ENCODE measurements at regions not wholly inside any gene's neighbourhood (a gene's known extent, or its start where the extent isn't known, plus 50 kb on each side); places are given as distances from the start of the nearest gene placed in this dataset.

DNA sequence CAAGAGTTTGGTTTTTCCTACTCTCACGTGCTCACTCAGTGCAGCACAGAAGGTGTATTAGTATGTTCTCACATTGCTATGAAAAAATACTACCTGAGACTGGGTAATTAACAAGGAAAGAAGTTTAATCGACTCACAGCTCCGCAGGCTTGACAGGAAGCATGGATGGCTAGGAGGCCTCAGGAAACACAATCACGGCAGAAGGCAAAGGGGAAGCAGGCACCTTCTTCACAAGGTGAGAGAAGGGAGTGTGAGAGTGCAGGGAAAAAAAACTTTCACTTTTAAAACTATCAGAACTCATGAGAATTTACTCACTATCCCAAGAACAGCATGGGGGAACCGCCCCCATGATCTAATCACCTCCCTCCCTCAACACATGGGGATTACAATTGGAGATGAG lies 185.8 kb upstream of the TMPO start:
- DNase-seq (ENCODE audit: low spot score) = peak; percentile 27
- no peak for TF ChIP-seq EZH2phosphoT487 (IDR thresholded peaks at IDR 0.05; ENCODE audit: borderline replicate concordance, low read depth, low read length)
- TF ChIP-seq, protein P1, sequence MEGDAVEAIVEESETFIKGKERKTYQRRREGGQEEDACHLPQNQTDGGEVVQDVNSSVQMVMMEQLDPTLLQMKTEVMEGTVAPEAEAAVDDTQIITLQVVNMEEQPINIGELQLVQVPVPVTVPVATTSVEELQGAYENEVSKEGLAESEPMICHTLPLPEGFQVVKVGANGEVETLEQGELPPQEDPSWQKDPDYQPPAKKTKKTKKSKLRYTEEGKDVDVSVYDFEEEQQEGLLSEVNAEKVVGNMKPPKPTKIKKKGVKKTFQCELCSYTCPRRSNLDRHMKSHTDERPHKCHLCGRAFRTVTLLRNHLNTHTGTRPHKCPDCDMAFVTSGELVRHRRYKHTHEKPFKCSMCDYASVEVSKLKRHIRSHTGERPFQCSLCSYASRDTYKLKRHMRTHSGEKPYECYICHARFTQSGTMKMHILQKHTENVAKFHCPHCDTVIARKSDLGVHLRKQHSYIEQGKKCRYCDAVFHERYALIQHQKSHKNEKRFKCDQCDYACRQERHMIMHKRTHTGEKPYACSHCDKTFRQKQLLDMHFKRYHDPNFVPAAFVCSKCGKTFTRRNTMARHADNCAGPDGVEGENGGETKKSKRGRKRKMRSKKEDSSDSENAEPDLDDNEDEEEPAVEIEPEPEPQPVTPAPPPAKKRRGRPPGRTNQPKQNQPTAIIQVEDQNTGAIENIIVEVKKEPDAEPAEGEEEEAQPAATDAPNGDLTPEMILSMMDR (conservative IDR thresholded peaks at IDR 0.05; ENCODE audit: low read length) = no peak
- Histone ChIP-seq H3K4me3 (ENCODE audit: low read depth, low read length, poor library complexity, severe bottlenecking) (no peak overlapping the region), H2AFZ (ENCODE audit: low read length) (peak overlapping the region; percentile 61; the same call in 1 of the 2 replicates), H3K36me3 (ENCODE audit: insufficient read depth, low read length) (no peaks in the 10 kb centered on the region), H3K9me3 (ENCODE audit: low read length) (no peaks in the 10 kb centered on the region), H3K9me2 (ENCODE audit: insufficient read depth, low read length) (no peaks in the 10 kb centered on the region), H3K4me2 (ENCODE audit: low read length) (peak overlapping the region; percentile 38), H4K20me1 (ENCODE audit: insufficient read depth, low read length) (no peaks in the 10 kb centered on the region), H3K79me2 (ENCODE audit: insufficient read depth, low read depth, low read length) (no peaks in the 10 kb centered on the region), H3K4me1 (ENCODE audit: insufficient read depth, low read length, poor library complexity, severe bottlenecking) (peaks cover 29% of the 10 kb centered on the region), H3K27ac (ENCODE audit: low read depth, low read length, poor library complexity, severe bottlenecking) (no peak overlapping the region)
- intact Hi-C loops (cut with micrococcal nuclease; ENCODE audit: unreplicated experiment) = no loop called here
- CTCF ChIA-PET (ENCODE audit: unreplicated experiment) = no interaction called here
- no TSS peak for BruUV-seq (replicated peaks)
- POLR2A ChIA-PET = interaction anchor here (0.7 to 1.5 kb wide), 2 partner anchors 93 to 186 kb away, joined by 3 read pairs; no protein-coding TSS in a partner anchor

DNA sequence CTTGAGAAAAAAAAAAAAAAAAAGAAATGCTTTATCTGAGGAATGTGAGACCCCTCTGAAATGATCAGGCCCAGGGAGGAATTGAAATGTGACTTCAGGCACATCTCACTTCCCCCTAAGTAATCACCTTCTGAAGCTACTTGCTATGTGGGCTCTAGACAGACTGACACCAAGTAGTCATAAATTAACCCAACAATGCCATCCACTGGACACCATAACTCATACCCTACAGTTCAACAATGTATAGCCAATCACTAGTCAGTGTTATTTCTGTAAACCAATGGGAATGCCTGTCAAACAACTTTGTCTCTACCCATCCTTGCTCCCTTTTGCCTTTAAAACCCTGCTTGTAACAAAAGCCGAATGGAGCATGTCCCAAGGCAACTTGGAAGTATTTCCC lies 182.7 kb upstream of the TMPO start:
- Histone ChIP-seq H3K9me3 (ENCODE audit: low read length) (no peaks in the 10 kb centered on the region), H2AFZ (ENCODE audit: low read length) (no peak overlapping the region), H3K4me2 (ENCODE audit: low read length) (no peak overlapping the region), H3K4me3 (ENCODE audit: low read depth, low read length, poor library complexity, severe bottlenecking) (no peak overlapping the region), H3K9me2 (ENCODE audit: insufficient read depth, low read length) (no peaks in the 10 kb centered on the region), H3K79me2 (ENCODE audit: insufficient read depth, low read depth, low read length) (no peaks in the 10 kb centered on the region), H3K27ac (ENCODE audit: low read depth, low read length, poor library complexity, severe bottlenecking) (no peak overlapping the region), H3K36me3 (ENCODE audit: insufficient read depth, low read length) (no peaks in the 10 kb centered on the region), H3K4me1 (ENCODE audit: insufficient read depth, low read length, poor library complexity, severe bottlenecking) (peaks cover 35% of the 10 kb centered on the region), H4K20me1 (ENCODE audit: insufficient read depth, low read length) (no peaks in the 10 kb centered on the region)
- POLR2A ChIA-PET = interaction anchor here (0.7 to 1.3 kb wide), 2 partner anchors 212 to 358 kb away, joined by 4 to 5 read pairs; no protein-coding TSS in a partner anchor
- peak; percentile 80 for DNase-seq (ENCODE audit: low spot score)
- BruUV-seq (replicated peaks) = no TSS peak
- CTCF ChIA-PET (ENCODE audit: unreplicated experiment) = interaction anchor here (0.5 to 0.7 kb wide), 2 partner anchors 115 to 138 kb away, joined by 3 to 4 read pairs; no protein-coding TSS in a partner anchor
- intact Hi-C loops (cut with micrococcal nuclease; ENCODE audit: unreplicated experiment) = loop anchor here (1.0 to 5.0 kb wide), 4 partner anchors 71 to 375 kb away; no protein-coding TSS in a partner anchor
- TF ChIP-seq, protein P1 (conservative IDR thresholded peaks at IDR 0.05; ENCODE audit: low read length) = peak; percentile 71
- TF ChIP-seq EZH2phosphoT487 (IDR thresholded peaks at IDR 0.05; ENCODE audit: borderline replicate concordance, low read depth, low read length) = no peak

DNA sequence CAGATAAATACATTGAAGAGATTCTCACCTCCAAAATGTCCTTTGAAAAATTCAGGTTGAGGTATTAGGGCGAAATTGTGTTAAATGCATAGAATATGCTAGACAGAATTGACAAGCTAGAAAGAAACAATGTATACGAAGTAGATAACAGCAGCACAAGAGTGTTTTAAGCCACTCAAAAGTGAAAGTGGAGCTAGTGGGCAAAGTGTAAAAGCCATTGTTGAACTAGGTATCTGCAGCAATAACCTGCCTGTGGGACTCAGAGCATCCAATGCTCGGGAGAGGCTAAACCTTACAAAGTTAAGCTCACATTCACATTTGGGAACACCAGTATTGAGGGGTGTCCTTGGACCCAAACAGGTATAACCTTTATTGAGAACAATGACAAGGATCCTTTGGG lies 180.6 kb upstream of the TMPO start:
- Histone ChIP-seq H3K79me2 (ENCODE audit: insufficient read depth, low read depth, low read length) (no peaks in the 10 kb centered on the region), H3K4me3 (ENCODE audit: low read depth, low read length, poor library complexity, severe bottlenecking) (no peak overlapping the region), H3K4me1 (ENCODE audit: insufficient read depth, low read length, poor library complexity, severe bottlenecking) (peaks cover 21% of the 10 kb centered on the region), H3K36me3 (ENCODE audit: insufficient read depth, low read length) (no peaks in the 10 kb centered on the region), H3K9me3 (ENCODE audit: low read length) (no peaks in the 10 kb centered on the region), H3K4me2 (ENCODE audit: low read length) (no peak overlapping the region), H3K27ac (ENCODE audit: low read depth, low read length, poor library complexity, severe bottlenecking) (no peak overlapping the region), H2AFZ (ENCODE audit: low read length) (no peak overlapping the region), H4K20me1 (ENCODE audit: insufficient read depth, low read length) (no peaks in the 10 kb centered on the region), H3K9me2 (ENCODE audit: insufficient read depth, low read length) (no peaks in the 10 kb centered on the region)
- BruUV-seq (replicated peaks) = no TSS peak
- TF ChIP-seq, protein P1 (conservative IDR thresholded peaks at IDR 0.05; ENCODE audit: low read length) = no peak
- no peak for TF ChIP-seq EZH2phosphoT487 (IDR thresholded peaks at IDR 0.05; ENCODE audit: borderline replicate concordance, low read depth, low read length)
- intact Hi-C loops (cut with micrococcal nuclease; ENCODE audit: unreplicated experiment) = loop anchor here (5.0 kb wide), 2 partner anchors 107 to 377 kb away; no protein-coding TSS in a partner anchor
- ChIA-PET POLR2A (interaction anchor here (2.1 kb wide), 1 partner anchor 60 kb away, joined by 5 read pairs; no protein-coding TSS in a partner anchor), CTCF (ENCODE audit: unreplicated experiment) (no interaction called here)
- no peak for DNase-seq (ENCODE audit: low spot score)
